H9 (cell line): ENCODE measurements at regions not wholly inside any gene's neighbourhood (a gene's known extent, or its start where the extent isn't known, plus 50 kb on each side); places are given as distances from the start of the nearest gene placed in this dataset.

Experiments used
- DNase-seq: peaks from one replicate; pipeline ENCODE4 v3.0.0-alpha.2; 2017
- H2AFZ ChIP-seq: one replicate; pipeline ENCODE4 v1.6.1; 2013; ENCODE audit warnings: mild to moderate bottlenecking, low read length, control low read depth, moderate library complexity
- H2AK5ac ChIP-seq: 2 replicates; pipeline ENCODE4 v1.6.1; 2013; ENCODE audit warnings: low read length, control low read depth, mixed read lengths; ENCODE audit not compliant: insufficient read length
- H2BK120ac ChIP-seq: one replicate; pipeline ENCODE4 v1.6.1; 2013; ENCODE audit warnings: low read depth, mild to moderate bottlenecking, low read length, control low read depth, inconsistent platforms; ENCODE audit not compliant: poor library complexity, severe bottlenecking
- H2BK12ac ChIP-seq: 2 replicates; pipeline ENCODE4 v1.6.1; 2013; ENCODE audit warnings: low read length, control low read depth, mixed read lengths, low read depth; ENCODE audit not compliant: insufficient read length
- H2BK15ac ChIP-seq: 2 replicates; pipeline ENCODE4 v1.6.1; 2013; ENCODE audit warnings: low read depth, low read length, control low read depth
- H2BK20ac ChIP-seq: one replicate; pipeline ENCODE4 v1.6.1; 2013; ENCODE audit warnings: low read depth, mild to moderate bottlenecking, low read length, control low read depth, inconsistent platforms; ENCODE audit not compliant: poor library complexity, severe bottlenecking
- H2BK5ac ChIP-seq: 2 replicates; pipeline ENCODE4 v1.6.1; 2013; ENCODE audit warnings: low read length, control low read depth, mixed read lengths; ENCODE audit not compliant: insufficient read length
- H3K14ac ChIP-seq: 2 replicates; pipeline ENCODE4 v1.6.1; 2013; ENCODE audit warnings: low read length, control low read depth; ENCODE audit not compliant: insufficient read depth
- H3K18ac ChIP-seq: 2 replicates; pipeline ENCODE4 v1.6.1; 2013; ENCODE audit warnings: low read depth, mild to moderate bottlenecking, mixed read lengths, low read length, control low read depth; ENCODE audit not compliant: insufficient read length
- H3K23ac ChIP-seq: 2 replicates; pipeline ENCODE4 v1.6.1; 2013; ENCODE audit warnings: low read length, control low read depth, mixed read lengths, low read depth; ENCODE audit not compliant: insufficient read length
- H3K23me2 ChIP-seq: 2 replicates; pipeline ENCODE4 v1.6.1; 2013; ENCODE audit warnings: low read depth, mild to moderate bottlenecking, mixed read lengths, low read length, control low read depth; ENCODE audit not compliant: insufficient read length, poor library complexity, severe bottlenecking
- H3K27ac ChIP-seq: 2 replicates; pipeline ENCODE4 v1.5.1; 2013; ENCODE audit warnings: low read length, control low read depth, mixed read lengths, low read depth; ENCODE audit not compliant: insufficient read length
- H3K27me3 ChIP-seq: 2 replicates; pipeline ENCODE4 v1.6.1; 2013; ENCODE audit warnings: low read length, control low read depth, inconsistent platforms; ENCODE audit not compliant: insufficient read depth
- H3K4ac ChIP-seq: 2 replicates; pipeline ENCODE4 v1.6.1; 2013; ENCODE audit warnings: low read depth, mild to moderate bottlenecking, control low read depth, inconsistent platforms, low read length, moderate library complexity
- H3K4me1 ChIP-seq: 2 replicates; pipeline ENCODE4 v1.6.1; 2013; ENCODE audit warnings: low read length, control low read depth, inconsistent platforms; ENCODE audit not compliant: insufficient read depth
- H3K4me2 ChIP-seq: 2 replicates; pipeline ENCODE4 v1.6.1; 2013; ENCODE audit warnings: low read length, control low read depth, mixed read lengths; ENCODE audit not compliant: insufficient read length, insufficient read depth
- H3K56ac ChIP-seq: 2 replicates; pipeline ENCODE4 v1.6.1; 2013; ENCODE audit warnings: low read depth, mild to moderate bottlenecking, mixed read lengths, low read length, control low read depth; ENCODE audit not compliant: insufficient read length
- H3K79me1 ChIP-seq: 2 replicates; pipeline ENCODE4 v1.6.1; 2013; ENCODE audit warnings: low read depth, mild to moderate bottlenecking, moderate library complexity, low read length, control low read depth, inconsistent platforms; ENCODE audit not compliant: insufficient read depth, poor library complexity, severe bottlenecking
- H3K79me2 ChIP-seq: 2 replicates; pipeline ENCODE4 v1.6.1; 2013; ENCODE audit warnings: low read length, control low read depth, inconsistent platforms; ENCODE audit not compliant: insufficient read depth
- H3K9ac ChIP-seq: 2 replicates; pipeline ENCODE4 v1.6.1; 2013; ENCODE audit warnings: low read length, control low read depth, mixed read lengths; ENCODE audit not compliant: insufficient read length; ENCODE audit errors: extremely low read depth
- H3K9me3 ChIP-seq: one replicate; pipeline ENCODE4 v1.6.1; 2013; ENCODE audit warnings: low read depth, low read length, inconsistent platforms; ENCODE audit not compliant: control insufficient read depth
- H3T11ph ChIP-seq: one replicate; pipeline ENCODE4 v1.6.1; 2013; ENCODE audit warnings: mild to moderate bottlenecking, low read length, control low read depth, inconsistent platforms
- H4K20me1 ChIP-seq: one replicate; pipeline ENCODE4 v1.6.1; 2013; ENCODE audit not compliant: control insufficient read depth, insufficient read length, insufficient read depth
- H4K5ac ChIP-seq: 2 replicates; pipeline ENCODE4 v1.6.1; 2013; ENCODE audit warnings: low read depth, mild to moderate bottlenecking, mixed read lengths, low read length, control low read depth; ENCODE audit not compliant: insufficient read length
- H4K8ac ChIP-seq: replicated peaks from 2 replicates; pipeline ENCODE4 v1.6.1; 2013; ENCODE audit warnings: low read length, control low read depth, mixed read lengths, low read depth; ENCODE audit not compliant: insufficient read length
- H4K91ac ChIP-seq: 2 replicates; pipeline ENCODE4 v1.6.1; 2013; ENCODE audit warnings: low read depth, mild to moderate bottlenecking, moderate library complexity, mixed read lengths, low read length, control low read depth; ENCODE audit not compliant: insufficient read length
- H3K27ac Mint-ChIP-seq, 3 experiments: 2 replicates in 2 of 3; 3 replicates in 1 of 3; pipeline ENCODE4 v1.8.0; 2020 to 2021; ENCODE audit warnings: mixed read lengths in 3 of 3, mild to moderate bottlenecking in 1 of 3, moderate library complexity in 1 of 3
- H3K27me3 Mint-ChIP-seq: 2 replicates; pipeline ENCODE4 v1.8.0; 2021; ENCODE audit warnings: low read depth, mild to moderate bottlenecking, moderate library complexity, mixed read lengths
- H3K36me3 Mint-ChIP-seq, 3 experiments: 2 replicates in 2 of 3; 3 replicates in 1 of 3; pipeline ENCODE4 v1.8.0; 2020 to 2021; ENCODE audit warnings: low read depth in 3 of 3, mixed read lengths in 3 of 3; ENCODE audit not compliant: insufficient read depth in 1 of 3
- H3K4me1 Mint-ChIP-seq, 2 experiments: 2 replicates each; pipeline ENCODE4 v1.8.0; 2020; ENCODE audit warnings: mixed read lengths in 2 of 2
- H3K4me3 Mint-ChIP-seq, 2 experiments: 2 replicates in 1 of 2; 3 replicates in 1 of 2; pipeline ENCODE4 v1.8.0; 2020 to 2021; ENCODE audit warnings: mild to moderate bottlenecking in 2 of 2, mixed read lengths in 2 of 2, moderate library complexity in 1 of 2
- H3K9me3 Mint-ChIP-seq, 2 experiments: 2 replicates in 1 of 2; 3 replicates in 1 of 2; pipeline ENCODE4 v1.8.0; 2020; ENCODE audit warnings: mild to moderate bottlenecking in 2 of 2, mixed read lengths in 2 of 2, moderate library complexity in 1 of 2
- WGBS: extraction: QIAGEN DNeasy Blood & Tissue Kit; methylation state at CpG from one replicate; pipeline ENCODE4 v1.1.7; 2013; ENCODE audit warnings: missing lambda C conversion rate, low lambda C conversion rate, mixed read lengths; ENCODE audit not compliant: insufficient read length; ENCODE audit errors: extremely low coverage; 5-methylcytosine and 5-hydroxymethylcytosine counted together
- TF ChIP-seq, protein P1 (sequence below): fragments of 200-600 bp; sonication (generic); conservative IDR thresholded peaks from 3 replicates; pipeline ENCODE4 v1.8.0; 2021; ENCODE audit warnings: antibody characterized with exemption, mild to moderate bottlenecking

GRCh38 chr18:22468554-22468891 is 50.8 kb upstream of the CTAGE1 start:
- Histone ChIP-seq H2AK5ac (no peak overlapping the region), H4K91ac (no peak overlapping the region), H3T11ph (no peak overlapping the region), H3K9me3 (no peaks in the 10 kb centered on the region), H3K27ac (no peak overlapping the region), H4K5ac (no peak overlapping the region), H3K18ac (no peak overlapping the region), H3K14ac (no peak overlapping the region), H3K23ac (no peak overlapping the region), H2BK5ac (no peak overlapping the region), H3K27me3 (no peaks in the 10 kb centered on the region), H2BK12ac (no peak overlapping the region), H3K9ac (no peak overlapping the region), H2BK120ac (no peak overlapping the region), H2BK20ac (no peak overlapping the region), H4K8ac (no peak overlapping the region), H3K79me2 (no peaks in the 10 kb centered on the region), H2BK15ac (no peak overlapping the region), H2AFZ (no peak overlapping the region), H3K56ac (no peak overlapping the region), H3K79me1 (no peaks in the 10 kb centered on the region), H4K20me1 (no peaks in the 10 kb centered on the region), H3K23me2 (no peaks in the 10 kb centered on the region), H3K4me1 (no peaks in the 10 kb centered on the region; the same call in 1 of the 2 replicates), H3K4me2 (no peak overlapping the region), H3K4ac (no peak overlapping the region)
- TF ChIP-seq, protein P1, sequence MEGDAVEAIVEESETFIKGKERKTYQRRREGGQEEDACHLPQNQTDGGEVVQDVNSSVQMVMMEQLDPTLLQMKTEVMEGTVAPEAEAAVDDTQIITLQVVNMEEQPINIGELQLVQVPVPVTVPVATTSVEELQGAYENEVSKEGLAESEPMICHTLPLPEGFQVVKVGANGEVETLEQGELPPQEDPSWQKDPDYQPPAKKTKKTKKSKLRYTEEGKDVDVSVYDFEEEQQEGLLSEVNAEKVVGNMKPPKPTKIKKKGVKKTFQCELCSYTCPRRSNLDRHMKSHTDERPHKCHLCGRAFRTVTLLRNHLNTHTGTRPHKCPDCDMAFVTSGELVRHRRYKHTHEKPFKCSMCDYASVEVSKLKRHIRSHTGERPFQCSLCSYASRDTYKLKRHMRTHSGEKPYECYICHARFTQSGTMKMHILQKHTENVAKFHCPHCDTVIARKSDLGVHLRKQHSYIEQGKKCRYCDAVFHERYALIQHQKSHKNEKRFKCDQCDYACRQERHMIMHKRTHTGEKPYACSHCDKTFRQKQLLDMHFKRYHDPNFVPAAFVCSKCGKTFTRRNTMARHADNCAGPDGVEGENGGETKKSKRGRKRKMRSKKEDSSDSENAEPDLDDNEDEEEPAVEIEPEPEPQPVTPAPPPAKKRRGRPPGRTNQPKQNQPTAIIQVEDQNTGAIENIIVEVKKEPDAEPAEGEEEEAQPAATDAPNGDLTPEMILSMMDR, result no peak
- DNase-seq, result no peak
- Mint-ChIP-seq H3K4me1 (peaks cover 23 to 25% of the 10 kb centered on the region in 2 experiments), H3K27me3 (no peaks in the 10 kb centered on the region; the same call in 1 of the 2 replicates), H3K36me3 (peaks cover 0 to 4% (median 0%) of the 10 kb centered on the region in 3 experiments; a peak in 1 of 7 replicates), H3K9me3 (peaks cover 0 to 3% of the 10 kb centered on the region in 2 experiments; a peak in 3 of 5 replicates), H3K4me3 (no peak overlapping the region; a peak in 1 of 5 replicates), H3K27ac (peak overlapping the region in 2 of 3 experiments; percentile 14 to 63; a peak in 2 of 7 replicates)
- no CpG with 5 or more reads among the region's 6 CpGs for WGBS
